Activated CD4-positive, alpha-beta T cell treated with anti-CD3 and anti-CD28 coated beads, Interleukin-2, amount 50 U/mL, for 16 hours (primary cell): ENCODE measurements at regions not wholly inside any gene's neighbourhood (a gene's known extent, or its start where the extent isn't known, plus 50 kb on each side); places are given as distances from the start of the nearest gene placed in this dataset.

Experiments used
- DNase-seq: peaks from one replicate; pipeline ENCODE4 v3.0.0-alpha.2; 2020

DNA sequence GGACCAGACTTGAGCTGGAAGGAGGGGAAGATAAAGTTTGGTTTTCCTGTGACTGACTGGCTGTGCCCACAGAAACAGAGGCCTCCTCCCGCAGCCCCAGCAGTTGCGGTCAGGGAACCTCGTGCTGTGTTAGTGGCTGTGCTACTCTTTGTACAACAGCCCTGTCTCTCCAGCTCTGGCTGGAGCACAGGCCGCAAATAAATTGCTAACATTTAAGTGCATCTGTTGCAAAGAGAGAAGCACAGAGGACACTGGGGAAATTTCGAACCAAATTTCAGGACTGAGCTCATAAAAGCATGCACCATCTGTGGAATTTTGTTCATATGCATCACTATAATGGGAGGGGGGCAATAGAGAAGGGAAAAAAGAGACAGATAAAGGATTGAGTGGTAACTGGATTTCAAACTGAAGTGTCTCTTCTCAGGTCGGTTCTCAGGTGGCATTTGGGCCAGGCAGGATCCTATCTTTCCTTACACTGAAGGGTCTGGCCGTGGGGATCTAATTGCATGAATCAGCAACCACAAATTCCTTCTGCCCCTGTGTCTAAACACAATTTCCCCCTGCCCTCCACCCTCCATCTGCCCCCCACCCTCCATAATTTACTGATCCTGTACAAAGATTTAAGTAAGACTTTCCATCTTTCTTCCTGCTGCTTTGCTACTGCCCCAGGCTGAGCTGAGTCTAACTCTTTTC, 88.9 kb upstream of the ATXN1 start:
- DNase-seq, result no peak

DNA sequence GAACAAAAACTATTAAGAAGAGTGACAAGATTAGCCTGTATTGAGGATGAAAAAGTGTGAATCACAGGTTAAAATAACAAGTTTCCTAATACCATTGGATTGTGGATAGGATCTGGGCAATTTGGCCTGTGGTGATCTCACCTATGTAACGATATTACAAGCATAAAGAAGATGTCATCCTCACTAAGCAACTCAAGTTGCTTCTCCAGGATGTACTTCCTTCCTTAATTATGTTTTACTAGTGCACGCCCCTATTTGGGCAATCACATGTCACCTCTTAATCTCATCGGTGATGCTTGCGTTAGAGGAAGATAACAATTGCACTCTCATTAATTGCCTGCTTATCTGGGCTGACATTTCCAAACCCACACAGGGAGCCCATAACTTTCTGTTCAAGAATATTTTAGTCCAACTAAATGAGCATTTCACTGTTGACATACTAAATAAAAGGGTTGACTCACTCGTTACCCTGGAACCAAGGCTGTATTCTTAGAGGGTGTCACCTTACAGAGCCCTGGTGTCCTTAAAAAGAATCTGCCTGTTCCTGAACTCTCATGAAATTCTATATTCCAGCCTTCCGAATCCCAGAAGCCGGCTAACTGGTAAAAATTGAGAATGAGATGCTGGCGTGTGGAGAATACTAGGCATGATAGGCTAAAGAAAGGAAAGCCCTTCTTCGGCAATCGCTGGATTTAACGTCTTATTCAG, 88.2 kb upstream of the ATXN1 start:
- no peak for DNase-seq

GRCh38 chr6:16846399-16846778, 85.1 kb upstream of the ATXN1 start:
- DNase-seq, result no peak

DNA sequence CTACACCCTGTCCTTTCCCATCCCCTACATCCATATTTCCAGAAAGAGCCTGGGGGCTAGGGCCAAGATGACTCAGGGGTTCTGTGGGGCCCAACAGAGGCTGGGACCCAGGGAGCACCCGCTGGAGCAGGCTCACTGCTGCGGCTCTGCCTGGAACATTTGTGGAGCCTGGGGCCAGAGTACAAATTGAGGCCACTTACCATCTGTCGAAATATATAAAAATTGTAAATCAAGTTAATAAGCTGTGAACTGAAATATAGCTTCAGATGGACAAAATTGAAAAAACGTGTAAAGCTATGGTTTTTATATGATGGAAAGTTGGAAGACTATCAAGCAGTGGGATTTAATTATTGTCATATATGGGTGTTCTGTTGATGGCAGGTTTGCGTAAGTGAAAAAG, 82.9 kb upstream of the ATXN1 start:
- DNase-seq, result no peak

- DNase-seq, result no peak
Measured at GRCh38 chr6:16842676-16843075, 81.4 kb upstream of the ATXN1 start.

- DNase-seq, result no peak
Measured at GRCh38 chr6:16841241-16841640, 80.0 kb upstream of the ATXN1 start.

GRCh38 chr6:16840725-16841124, 79.5 kb upstream of the ATXN1 start:
- DNase-seq, result no peak

GRCh38 chr6:16840291-16840690, 79.0 kb upstream of the ATXN1 start:
- DNase-seq, result no peak

DNA sequence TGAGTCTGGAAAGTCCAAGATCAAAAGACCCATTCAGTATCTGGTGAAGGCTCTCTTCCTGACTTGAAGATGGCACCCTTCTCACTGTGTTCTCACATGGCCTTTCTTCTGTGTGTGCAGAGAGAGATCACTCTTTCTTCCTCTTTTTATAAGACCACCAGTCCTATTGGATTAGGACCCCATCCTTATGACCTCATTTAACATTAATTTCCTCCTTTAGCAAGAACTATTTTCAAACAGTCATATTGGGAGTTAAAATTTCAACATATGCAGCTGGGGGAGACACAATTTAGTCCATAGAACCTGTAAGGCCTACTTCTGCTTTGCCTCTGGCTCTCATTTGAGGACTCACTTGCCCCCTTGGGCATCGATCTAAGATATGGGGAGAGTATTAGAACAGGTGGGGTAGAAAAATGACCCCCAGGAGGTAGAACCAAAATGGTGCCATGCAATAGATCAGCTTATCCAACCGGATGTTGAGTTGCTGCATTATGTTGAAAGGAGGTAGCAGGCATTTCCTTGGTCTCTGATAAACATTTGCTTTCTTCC, 78.4 kb upstream of the ATXN1 start:
- DNase-seq, result no peak

GRCh38 chr6:16837217-16837972, 76.1 kb upstream of the ATXN1 start:
- peak; percentile 66 for DNase-seq

- peak; percentile 66 for DNase-seq
Measured at GRCh38 chr6:16836144-16836981, 75.1 kb upstream of the ATXN1 start.

DNA sequence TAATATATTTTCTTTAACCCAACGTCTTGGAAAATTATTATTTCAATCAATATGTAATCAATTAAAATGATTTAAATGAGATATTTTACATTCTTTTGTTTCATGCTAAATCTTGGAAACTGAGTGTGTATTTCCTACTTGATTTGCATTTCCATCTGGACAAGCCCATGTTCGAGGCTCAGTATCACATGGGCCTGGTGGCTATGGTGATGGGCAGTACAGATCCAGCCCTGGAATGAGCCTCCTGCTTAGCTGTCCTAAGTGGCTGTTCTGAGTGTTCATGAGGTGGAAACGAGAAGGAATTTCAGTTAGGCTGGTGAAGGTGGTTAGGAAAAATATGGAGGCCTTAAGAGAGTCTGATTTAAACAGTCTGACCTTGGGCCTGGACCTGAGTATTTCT, 73.0 kb upstream of the ATXN1 start:
- no peak for DNase-seq

DNA sequence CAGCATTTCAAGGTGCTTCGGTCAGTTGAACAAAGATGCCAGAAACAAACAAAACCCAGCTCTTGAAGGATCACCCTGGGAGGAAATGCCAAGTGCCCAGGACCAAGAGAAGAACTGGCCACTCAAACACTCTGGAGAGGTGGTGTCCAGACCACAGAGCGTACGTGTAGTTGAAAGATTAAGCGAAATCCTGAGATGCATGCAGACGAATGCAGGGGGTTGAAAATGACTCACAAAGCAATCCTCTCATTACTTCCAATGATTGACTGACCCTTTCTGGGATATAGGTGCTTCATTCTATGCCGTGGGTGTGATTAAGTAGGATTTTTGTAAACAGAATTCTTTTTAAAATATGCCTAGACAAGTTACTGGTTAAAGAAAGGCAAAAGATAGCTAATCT, 71.5 kb upstream of the ATXN1 start:
- no peak for DNase-seq

DNA sequence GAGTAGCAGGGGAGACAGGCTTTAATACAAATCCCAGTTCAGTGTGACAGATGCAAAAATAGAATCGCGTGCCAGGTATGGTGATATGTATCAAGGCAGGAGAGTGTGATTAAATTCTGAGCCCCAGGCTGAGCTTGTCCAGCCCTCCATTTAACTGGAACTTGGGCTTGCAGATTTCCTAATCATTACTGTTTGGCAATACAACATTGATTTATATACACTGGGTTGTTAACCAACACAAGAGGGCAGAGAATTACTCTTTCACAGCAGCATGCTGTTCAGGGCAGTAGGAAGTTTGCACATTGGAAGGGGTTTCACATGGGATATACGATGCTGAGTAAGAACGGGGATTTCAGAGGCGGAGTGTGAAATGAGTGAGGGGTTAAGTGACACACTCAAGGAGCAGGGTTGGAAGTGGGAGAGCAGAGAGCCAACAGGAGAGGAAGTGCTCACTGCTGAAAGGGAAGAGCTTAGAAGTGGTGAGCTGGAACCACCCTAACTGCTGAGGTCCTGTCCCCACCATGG, 70.8 kb upstream of the ATXN1 start:
- DNase-seq, result no peak

DNA sequence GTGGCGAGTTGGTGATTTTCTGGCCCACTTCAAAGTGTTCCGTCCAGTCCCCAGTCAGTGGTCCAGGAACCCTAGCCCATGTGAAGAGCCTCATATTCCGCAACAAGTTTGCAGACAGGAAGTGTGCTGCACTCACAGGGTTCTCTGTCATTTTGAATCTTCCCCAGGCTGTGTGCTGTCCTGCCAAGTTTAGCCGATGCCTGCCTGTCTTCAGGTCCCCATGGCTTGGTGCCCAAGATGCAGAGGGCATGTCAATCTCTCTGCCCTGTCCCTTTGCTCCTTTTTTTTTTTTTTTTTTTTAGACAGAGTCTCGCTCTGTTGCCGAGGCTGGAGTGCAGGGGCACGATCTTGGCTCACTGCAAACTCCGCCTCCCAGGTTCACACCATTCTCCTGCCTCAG, 69.9 kb upstream of the ATXN1 start:
- DNase-seq, result no peak

DNA sequence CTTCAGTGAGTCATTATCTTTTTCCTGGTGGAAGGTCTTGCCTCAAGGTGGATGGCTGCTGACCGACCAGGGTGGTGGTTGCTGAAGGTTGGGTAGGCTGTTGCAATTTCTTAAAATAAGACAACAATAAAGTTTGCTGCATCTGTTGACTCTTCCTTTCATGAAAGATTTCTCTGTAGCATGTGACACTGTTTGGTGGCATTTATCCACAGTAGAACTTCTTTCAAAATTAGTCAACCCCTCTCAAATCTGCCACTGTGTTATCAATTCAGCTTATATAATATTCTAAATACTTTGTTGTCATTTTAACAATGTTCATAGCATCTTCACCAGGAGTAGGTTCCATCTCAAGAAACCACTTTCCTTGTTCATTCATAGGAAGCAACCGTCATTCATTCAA, 66.8 kb upstream of the ATXN1 start:
- DNase-seq, result no peak

DNA sequence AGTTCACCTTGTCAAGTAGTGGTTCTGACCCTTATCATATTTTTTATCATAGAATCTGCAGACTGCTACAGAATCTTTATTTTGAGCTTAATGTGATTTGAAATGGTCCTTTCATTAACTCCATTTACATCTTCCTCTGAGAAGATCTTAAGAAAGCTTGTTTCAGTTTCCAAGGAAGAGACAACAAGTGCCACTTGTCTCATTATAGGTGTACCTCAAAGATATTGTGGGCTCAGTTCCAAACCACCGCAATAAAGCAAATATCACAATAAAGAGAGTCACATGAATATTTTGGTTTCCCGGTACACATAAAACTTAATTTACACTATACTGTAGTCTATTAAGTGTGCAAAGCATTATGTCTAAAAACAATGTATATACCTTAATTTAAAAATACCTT, 66.4 kb upstream of the ATXN1 start:
- DNase-seq, result no peak

DNA sequence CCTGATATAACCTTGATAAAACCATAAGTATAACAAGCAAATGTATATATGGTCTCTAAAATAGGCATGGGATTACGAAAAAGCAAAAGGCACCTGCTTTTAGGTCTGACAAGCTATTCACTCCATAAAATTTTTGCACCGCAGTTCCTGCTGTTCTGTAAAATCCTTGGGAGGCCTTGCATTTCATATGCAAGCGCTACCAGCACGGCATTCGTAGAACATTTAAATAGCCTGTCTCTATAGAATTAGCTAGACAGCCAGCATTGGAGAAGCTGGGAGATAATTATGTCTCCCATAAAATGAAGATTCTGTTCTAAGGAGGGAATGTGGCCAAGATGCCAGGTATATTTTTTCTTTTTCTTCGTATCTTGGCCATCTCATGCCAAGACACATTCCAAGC, 64.5 kb upstream of the ATXN1 start:
- no peak for DNase-seq

GRCh38 chr6:16824845-16825685, 63.8 kb upstream of the ATXN1 start:
- no peak for DNase-seq

DNA sequence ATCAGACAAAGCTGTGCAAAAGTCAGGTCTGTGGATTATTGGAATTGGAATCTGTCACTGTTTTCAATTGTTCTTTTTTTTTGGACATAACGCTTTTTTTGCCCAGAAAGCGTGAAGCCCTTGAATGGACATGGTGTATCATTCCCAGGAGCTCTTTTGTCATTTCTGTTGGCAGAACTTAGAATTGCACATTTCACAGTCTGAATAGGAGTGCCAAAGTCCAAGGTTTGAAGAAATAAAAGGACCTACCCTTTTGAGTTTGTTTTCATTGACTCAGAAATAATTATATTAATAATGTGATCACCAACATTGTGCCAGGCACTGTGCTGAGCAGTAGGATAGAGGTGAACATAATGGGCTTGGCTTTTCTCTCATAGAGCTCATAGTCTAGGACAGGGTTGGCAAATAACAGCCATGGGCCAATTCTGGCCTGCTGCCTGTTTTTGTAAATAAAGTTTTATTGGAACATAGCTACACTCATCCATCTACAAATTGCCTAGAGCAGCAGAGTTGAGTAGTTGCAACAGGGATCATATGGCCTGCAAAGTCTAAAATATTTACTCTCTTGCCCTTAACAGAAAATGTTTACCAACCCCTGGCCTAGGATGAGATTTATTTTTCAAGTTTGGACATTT, 62.6 kb upstream of the ATXN1 start:
- no peak for DNase-seq
